Mesothelial cell of epicardium (in vitro differentiated cells): ENCODE measurements at regions not wholly inside any gene's neighbourhood (a gene's known extent, or its start where the extent isn't known, plus 50 kb on each side); places are given as distances from the start of the nearest gene placed in this dataset.

Experiments
- DNase-seq, 2 experiments: peaks; one replicate each; pipeline ENCODE4 v3.0.0; 2021; ENCODE audit warnings: low spot score in 2 of 2; ENCODE audit not compliant: unreplicated experiment in 2 of 2
- H3K27ac Mint-ChIP-seq: 2 replicates; pipeline ENCODE4 v1.8.0; 2021; ENCODE audit warnings: mixed read lengths
- H3K27me3 Mint-ChIP-seq: 2 replicates; pipeline ENCODE4 v1.8.0; 2021; ENCODE audit warnings: low read depth, mixed read lengths
- H3K36me3 Mint-ChIP-seq: 2 replicates; pipeline ENCODE4 v1.8.0; 2021; ENCODE audit warnings: mixed read lengths
- H3K4me1 Mint-ChIP-seq: 2 replicates; pipeline ENCODE4 v1.8.0; 2021; ENCODE audit warnings: mixed read lengths
- H3K4me3 Mint-ChIP-seq: 2 replicates; pipeline ENCODE4 v1.8.0; 2021; ENCODE audit warnings: mild to moderate bottlenecking, moderate library complexity, mixed read lengths
- H3K9me3 Mint-ChIP-seq: 2 replicates; pipeline ENCODE4 v1.8.0; 2021; ENCODE audit warnings: mixed read lengths
- CTCF ChIP-seq: fragments of 200-600 bp; sonication (generic); IDR thresholded peaks from one replicate; pipeline ENCODE4 v1.5.0; 2021; ENCODE audit warnings: antibody characterized with exemption; ENCODE audit not compliant: unreplicated experiment

DNA sequence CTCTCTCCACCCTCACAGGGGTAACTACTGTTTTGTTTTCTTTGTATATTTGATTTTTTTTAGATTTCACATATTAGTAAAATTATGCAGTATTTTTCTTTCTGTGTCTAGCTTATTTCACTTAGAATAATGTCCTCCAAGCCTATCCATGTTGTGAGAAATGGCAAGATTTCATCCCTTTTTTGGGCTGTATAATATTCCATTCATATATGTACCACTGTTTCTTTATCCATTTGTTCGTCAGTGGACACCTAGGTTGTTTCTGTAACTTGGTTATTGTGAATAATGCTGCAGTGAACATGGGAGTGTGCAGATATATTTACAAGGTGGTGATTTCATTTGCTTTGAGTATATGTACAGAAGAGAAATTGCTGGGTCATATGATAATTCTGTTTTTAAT lies 144.0 kb upstream of the CHD1 start:
- no peaks in the 10 kb centered on the region for H3K36me3 Mint-ChIP-seq
- H3K27ac Mint-ChIP-seq, result no peak overlapping the region
- peaks cover 3% of the 10 kb centered on the region for H3K27me3 Mint-ChIP-seq
- no peak for TF ChIP-seq CTCF
- no peak overlapping the region for H3K4me3 Mint-ChIP-seq
- peaks cover under 1% of the 10 kb centered on the region for H3K4me1 Mint-ChIP-seq
- H3K9me3 Mint-ChIP-seq, result peaks cover 7% of the 10 kb centered on the region
- no peak for DNase-seq

DNA sequence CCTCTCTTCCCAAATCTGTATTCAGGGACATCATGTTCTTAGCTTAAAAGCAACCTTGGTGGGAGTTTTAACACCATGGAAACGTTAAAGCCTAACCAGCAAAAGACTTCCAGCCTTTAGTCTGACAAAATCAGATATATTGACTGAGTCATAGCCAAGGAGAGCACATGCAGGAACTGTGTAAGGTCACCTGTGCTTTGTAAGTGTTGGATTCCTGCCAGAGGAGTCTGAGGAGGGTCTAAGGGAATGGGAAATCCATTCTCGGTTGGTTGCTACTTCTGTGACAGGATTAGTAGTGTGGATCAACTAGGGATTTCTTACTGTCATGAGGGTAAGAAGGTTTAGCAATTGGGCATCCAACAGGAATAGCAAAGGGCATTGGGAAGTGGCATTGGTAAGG lies 142.0 kb upstream of the CHD1 start:
- peaks cover 7% of the 10 kb centered on the region for H3K9me3 Mint-ChIP-seq
- H3K4me3 Mint-ChIP-seq, result no peak overlapping the region
- peaks cover 3% of the 10 kb centered on the region for H3K27me3 Mint-ChIP-seq
- H3K27ac Mint-ChIP-seq, result no peak overlapping the region
- DNase-seq, result no peak
- H3K4me1 Mint-ChIP-seq, result no peaks in the 10 kb centered on the region
- H3K36me3 Mint-ChIP-seq, result no peaks in the 10 kb centered on the region
- TF ChIP-seq CTCF, result no peak

- H3K27me3 Mint-ChIP-seq, result peaks cover 3% of the 10 kb centered on the region
- peaks cover 7% of the 10 kb centered on the region for H3K9me3 Mint-ChIP-seq
- no peak overlapping the region for H3K4me3 Mint-ChIP-seq
- TF ChIP-seq CTCF, result no peak
- H3K27ac Mint-ChIP-seq, result no peak overlapping the region
- H3K36me3 Mint-ChIP-seq, result no peaks in the 10 kb centered on the region
- H3K4me1 Mint-ChIP-seq, result no peaks in the 10 kb centered on the region
- no peak for DNase-seq
Measured at GRCh38 chr5:99070362-99070761, 141.6 kb upstream of the CHD1 start.

GRCh38 chr5:99068944-99069650 lies 140.3 kb upstream of the CHD1 start:
- H3K27me3 Mint-ChIP-seq, result peaks cover 3% of the 10 kb centered on the region
- no peaks in the 10 kb centered on the region for H3K36me3 Mint-ChIP-seq
- no peak for DNase-seq
- H3K27ac Mint-ChIP-seq, result no peak overlapping the region
- no peak for TF ChIP-seq CTCF
- H3K4me1 Mint-ChIP-seq, result no peaks in the 10 kb centered on the region
- no peak overlapping the region for H3K4me3 Mint-ChIP-seq
- H3K9me3 Mint-ChIP-seq, result peaks cover 7% of the 10 kb centered on the region

DNA sequence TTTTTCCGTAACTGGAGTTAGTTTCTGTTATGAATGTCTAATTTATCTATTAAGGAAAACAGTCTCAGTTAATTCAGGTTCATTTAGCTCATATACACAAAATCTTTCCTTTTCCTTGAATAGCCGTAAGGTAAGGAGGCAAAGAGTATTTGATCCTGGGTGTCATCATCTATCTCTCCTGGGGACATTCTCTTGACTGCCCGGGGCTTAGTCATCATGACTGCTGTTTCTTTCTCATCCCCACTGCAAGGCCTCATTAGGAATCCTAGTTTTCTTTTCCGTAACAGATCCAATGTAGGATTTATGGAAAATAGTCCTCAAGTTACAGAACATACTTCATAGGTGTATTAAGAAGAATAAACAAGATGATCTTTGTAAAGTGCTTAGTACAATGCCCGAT lies 134.9 kb upstream of the CHD1 start:
- Mint-ChIP-seq H3K27ac (no peak overlapping the region), H3K9me3 (no peaks in the 10 kb centered on the region), H3K4me3 (no peak overlapping the region), H3K36me3 (no peaks in the 10 kb centered on the region), H3K27me3 (peaks cover 6% of the 10 kb centered on the region), H3K4me1 (peaks cover 6% of the 10 kb centered on the region)
- TF ChIP-seq CTCF, result no peak
- no peak for DNase-seq

GRCh38 chr5:99061711-99062110 lies 132.9 kb upstream of the CHD1 start:
- Mint-ChIP-seq H3K4me3 (no peak overlapping the region), H3K9me3 (no peaks in the 10 kb centered on the region), H3K36me3 (no peaks in the 10 kb centered on the region), H3K27me3 (peaks cover 6% of the 10 kb centered on the region), H3K27ac (no peak overlapping the region), H3K4me1 (peaks cover 6% of the 10 kb centered on the region)
- TF ChIP-seq CTCF, result no peak
- DNase-seq, result no peak
